A549 (cell line): ENCODE measurements at regions not wholly inside any gene's neighbourhood (a gene's known extent, or its start where the extent isn't known, plus 50 kb on each side); places are given as distances from the start of the nearest gene placed in this dataset.

Source experiments
- ATAC-seq, 2 experiments: fragments of 200-7000 bp in 1 of 2; fragments of >200 bp in 1 of 2; cut with Nextera tagmentation in 1 of 2; cut with Tn5 transposase in 1 of 2; 3 replicates each; pipeline versions ENCODE4 v1.8.0 to v1.9.1; 2018 to 2020; ENCODE audit warnings: mild to moderate bottlenecking in 1 of 2, moderate library complexity in 1 of 2
- CTCF ChIA-PET: fragments of 300-600 bp; sonication (Branson Sonifier 250); formaldehyde crosslinking; extraction: SDS; loops from one replicate; lab custom pipeline; 2021; ENCODE audit warnings: antibody characterized with exemption, inconsistent platforms; lab: Yijun Ruan, JAX
- POLR2A ChIA-PET: fragments of 350-600 bp; formaldehyde crosslinking; extraction: SDS; loops from one replicate; lab custom pipeline; 2021; ENCODE audit warnings: antibody characterized with exemption, inconsistent platforms; lab: Yijun Ruan, JAX
- DNase-seq, 2 experiments: peaks; one replicate each; pipeline versions ENCODE4 v3.0.0 to v3.0.0-alpha.2; 2011 to 2016; ENCODE audit warnings: low read depth in 1 of 2, low spot score in 1 of 2
- FAIRE-seq: peaks from 2 replicates; lab custom pipeline; 2011; peaks lifted over from hg19 to GRCh38; lab: Jason Lieb, UNC
- H3K27ac ChIP-seq, 2 experiments: fragments of >200 bp; sonication (Bioruptor Twin); formaldehyde crosslinking; 3 replicates each; pipeline ENCODE4 v1.5.1; 2016 to 2017
- H3K4me1 ChIP-seq: fragments of >200 bp; sonication (Bioruptor Twin); formaldehyde crosslinking; 3 replicates; pipeline ENCODE4 v1.6.1; 2016
- H3K4me2 ChIP-seq: fragments of >200 bp; sonication (Bioruptor Twin); formaldehyde crosslinking; 3 replicates; pipeline ENCODE4 v1.6.1; 2016
- H3K4me3 ChIP-seq: fragments of >200 bp; sonication (Bioruptor Twin); formaldehyde crosslinking; 3 replicates; pipeline ENCODE4 v1.5.1; 2016
- H3K9me3 ChIP-seq: fragments of >200 bp; sonication (Bioruptor Twin); formaldehyde crosslinking; 3 replicates; pipeline ENCODE4 v1.6.1; 2016
- CBX8 ChIP-seq: fragments of 200-600 bp; sonication (generic); IDR thresholded peaks from 2 replicates; pipeline ENCODE4 v1.6.1; 2016
- EHMT2 ChIP-seq: fragments of 200-600 bp; sonication (generic); IDR thresholded peaks from 2 replicates; pipeline ENCODE4 v1.6.1; 2016; ENCODE audit warnings: antibody characterized with exemption, low read depth, mild to moderate bottlenecking, moderate library complexity
- GATA3 ChIP-seq: IDR thresholded peaks from 2 replicates; pipeline ENCODE4 v1.6.1; 2012; ENCODE audit warnings: borderline replicate concordance
- KDM1A ChIP-seq: fragments of 200-600 bp; sonication (generic); IDR thresholded peaks from 2 replicates; pipeline ENCODE4 v1.6.1; 2016; ENCODE audit warnings: low read depth, mild to moderate bottlenecking
- MAFK ChIP-seq: fragments of 450-650 bp; IDR thresholded peaks from 2 replicates; pipeline ENCODE4 v1.6.1; 2014; ENCODE audit not compliant: partially characterized antibody
- POLR2AphosphoS2 ChIP-seq: conservative IDR thresholded peaks from 2 replicates; pipeline ENCODE4 v1.6.1; 2012; ENCODE audit warnings: low read length, improper control_type of control experiment, inconsistent platforms
- RAD21 ChIP-seq, 2 experiments: fragments of >200 bp in 1 of 2; sonication (Bioruptor Twin) in 1 of 2; formaldehyde crosslinking in 1 of 2; IDR thresholded peaks in 1 of 2; conservative IDR thresholded peaks in 1 of 2; 2 replicates in 1 of 2; 3 replicates in 1 of 2; pipeline ENCODE4 v1.6.1; 2012 to 2018; ENCODE audit warnings: inconsistent platforms in 1 of 2
- RARB ChIP-seq: fragments of 250-450 bp; sonication (Bioruptor Pico); IDR thresholded peaks from 2 replicates; pipeline ENCODE4 v1.8.0; 2021; ENCODE audit warnings: mild to moderate bottlenecking, moderate library complexity
- SREBF2 ChIP-seq: fragments of 450-650 bp; IDR thresholded peaks from 2 replicates; pipeline ENCODE4 v1.6.1; 2014; ENCODE audit warnings: mild to moderate bottlenecking, moderate library complexity
- TP53 ChIP-seq: fragments of 250-450 bp; sonication (Bioruptor Pico); IDR thresholded peaks from 2 replicates; pipeline ENCODE4 v1.5.0; 2021; ENCODE audit warnings: mild to moderate bottlenecking, moderate library complexity
- WGBS: methylation state at CpG from one replicate; pipeline ENCODE4 v1.1.6; 2017; ENCODE audit errors: missing lambda C conversion rate; 5-methylcytosine and 5-hydroxymethylcytosine counted together
- TF ChIP-seq, protein P1 (sequence below): fragments of >200 bp; sonication (Bioruptor Twin); formaldehyde crosslinking; IDR thresholded peaks from 3 replicates; pipeline ENCODE4 v1.5.1; 2016
- TF ChIP-seq, protein P2 (sequence below): fragments of 150-350 bp; IDR thresholded peaks from 2 replicates; pipeline ENCODE4 v1.6.1; 2014; ENCODE audit warnings: low read depth, mild to moderate bottlenecking, low read length
- TF ChIP-seq, protein P3 (sequence below): fragments of 450-650 bp; IDR thresholded peaks from 2 replicates; pipeline ENCODE4 v1.6.1; 2014; ENCODE audit warnings: antibody characterized with exemption
- TF ChIP-seq, protein P4 (sequence below): fragments of 250-450 bp; sonication (Bioruptor Pico); IDR thresholded peaks from 2 replicates; pipeline ENCODE4 v1.5.0; 2020; ENCODE audit warnings: low read depth, mild to moderate bottlenecking, moderate library complexity

DNA sequence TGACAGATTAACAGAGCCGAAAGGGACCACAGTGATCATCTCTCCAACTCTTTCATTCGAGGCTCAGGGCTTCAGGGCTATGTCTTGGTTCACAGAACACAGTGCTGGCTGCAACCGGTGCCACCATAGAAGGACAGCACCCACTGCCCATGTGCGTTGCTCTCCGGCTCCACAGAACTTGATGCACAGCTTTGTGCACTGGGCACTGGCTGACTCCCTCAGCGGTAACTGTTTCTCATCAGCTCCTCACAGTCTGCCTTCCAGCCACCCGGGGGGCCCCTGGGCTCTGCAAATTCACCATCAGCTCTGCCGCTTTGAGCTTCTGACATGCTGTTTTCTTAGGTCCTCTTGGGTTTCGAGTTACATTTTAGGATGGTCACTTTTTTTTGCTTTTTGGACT lies 124.3 kb upstream of the RAB12 start (continued):
- TF ChIP-seq, protein P1, sequence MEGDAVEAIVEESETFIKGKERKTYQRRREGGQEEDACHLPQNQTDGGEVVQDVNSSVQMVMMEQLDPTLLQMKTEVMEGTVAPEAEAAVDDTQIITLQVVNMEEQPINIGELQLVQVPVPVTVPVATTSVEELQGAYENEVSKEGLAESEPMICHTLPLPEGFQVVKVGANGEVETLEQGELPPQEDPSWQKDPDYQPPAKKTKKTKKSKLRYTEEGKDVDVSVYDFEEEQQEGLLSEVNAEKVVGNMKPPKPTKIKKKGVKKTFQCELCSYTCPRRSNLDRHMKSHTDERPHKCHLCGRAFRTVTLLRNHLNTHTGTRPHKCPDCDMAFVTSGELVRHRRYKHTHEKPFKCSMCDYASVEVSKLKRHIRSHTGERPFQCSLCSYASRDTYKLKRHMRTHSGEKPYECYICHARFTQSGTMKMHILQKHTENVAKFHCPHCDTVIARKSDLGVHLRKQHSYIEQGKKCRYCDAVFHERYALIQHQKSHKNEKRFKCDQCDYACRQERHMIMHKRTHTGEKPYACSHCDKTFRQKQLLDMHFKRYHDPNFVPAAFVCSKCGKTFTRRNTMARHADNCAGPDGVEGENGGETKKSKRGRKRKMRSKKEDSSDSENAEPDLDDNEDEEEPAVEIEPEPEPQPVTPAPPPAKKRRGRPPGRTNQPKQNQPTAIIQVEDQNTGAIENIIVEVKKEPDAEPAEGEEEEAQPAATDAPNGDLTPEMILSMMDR, result no peak
- TF ChIP-seq, all 56 proteins: peak for 0

DNA sequence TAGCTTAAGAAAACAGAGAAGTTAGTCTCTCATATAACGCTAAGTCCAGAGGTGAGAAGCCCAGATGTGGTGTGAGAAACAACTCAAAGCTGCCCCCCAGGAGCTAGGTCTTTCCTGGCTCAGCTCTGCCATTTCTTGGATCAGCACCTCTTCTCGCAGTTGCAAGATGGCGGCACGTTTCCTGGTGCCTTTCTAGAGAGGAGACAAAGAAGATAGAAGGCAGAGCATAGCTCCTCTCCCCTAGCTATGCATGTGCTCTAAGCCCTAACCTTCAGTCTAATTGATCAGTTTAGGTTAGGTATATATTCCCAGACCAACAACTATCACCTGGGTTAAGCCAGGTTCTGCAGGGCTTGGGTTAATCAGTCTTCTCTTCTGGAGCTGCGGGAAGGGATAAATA lies 119.5 kb upstream of the RAB12 start:
- no peak overlapping the region for H3K4me3 ChIP-seq
- no peak for ATAC-seq
- no peak overlapping the region for H3K27ac ChIP-seq
- WGBS, result 56% methylated on average over 5 of the region's 5 CpGs
- H3K9me3 ChIP-seq, result peaks cover 4% of the 10 kb centered on the region; the same call in 1 of the 3 replicates
- POLR2A ChIA-PET, result no interaction called here
- no peak for DNase-seq
- H3K4me1 ChIP-seq, result no peaks in the 10 kb centered on the region
- no peak for FAIRE-seq
- TF ChIP-seq GATA3 (no peak), CBX8 (no peak)
- no peak overlapping the region for H3K4me2 ChIP-seq
- CTCF ChIA-PET, result interaction anchor here (1.1 to 1.7 kb wide), 2 partner anchors 10 to 11 kb away, joined by 3 to 13 read pairs; no protein-coding TSS in a partner anchor

DNA sequence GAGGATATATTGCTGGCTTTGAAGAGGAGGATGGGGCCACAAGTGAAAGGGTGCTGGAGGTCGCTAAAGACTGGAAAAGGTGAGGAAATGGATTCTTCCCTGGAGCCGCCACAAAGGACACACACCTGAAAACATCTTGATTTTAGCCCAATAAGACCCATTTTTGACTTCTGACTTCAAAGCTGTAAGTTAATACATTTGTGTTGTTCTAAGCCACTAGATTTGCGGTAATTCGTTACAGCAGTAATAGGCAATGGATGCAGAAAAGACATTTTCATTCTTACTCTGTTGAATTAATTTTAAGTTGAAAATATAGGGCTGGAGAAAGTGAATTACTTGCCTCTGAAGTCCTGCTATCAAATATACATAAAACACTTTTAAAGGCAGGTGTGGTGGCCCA lies 117.7 kb upstream of the RAB12 start:
- Histone ChIP-seq H3K4me3 (no peak overlapping the region), H3K9me3 (peaks cover 4% of the 10 kb centered on the region; the same call in 1 of the 3 replicates), H3K4me1 (no peaks in the 10 kb centered on the region), H3K4me2 (no peak overlapping the region), H3K27ac (no peak overlapping the region)
- 69% methylated on average over 4 of the region's 4 CpGs for WGBS
- TF ChIP-seq CBX8 (peak; percentile 83; the same call in 1 of the 2 replicates), KDM1A (no peak)
- TF ChIP-seq, protein P2, sequence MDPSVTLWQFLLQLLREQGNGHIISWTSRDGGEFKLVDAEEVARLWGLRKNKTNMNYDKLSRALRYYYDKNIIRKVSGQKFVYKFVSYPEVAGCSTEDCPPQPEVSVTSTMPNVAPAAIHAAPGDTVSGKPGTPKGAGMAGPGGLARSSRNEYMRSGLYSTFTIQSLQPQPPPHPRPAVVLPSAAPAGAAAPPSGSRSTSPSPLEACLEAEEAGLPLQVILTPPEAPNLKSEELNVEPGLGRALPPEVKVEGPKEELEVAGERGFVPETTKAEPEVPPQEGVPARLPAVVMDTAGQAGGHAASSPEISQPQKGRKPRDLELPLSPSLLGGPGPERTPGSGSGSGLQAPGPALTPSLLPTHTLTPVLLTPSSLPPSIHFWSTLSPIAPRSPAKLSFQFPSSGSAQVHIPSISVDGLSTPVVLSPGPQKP, result no peak
- TF ChIP-seq, protein P3, sequence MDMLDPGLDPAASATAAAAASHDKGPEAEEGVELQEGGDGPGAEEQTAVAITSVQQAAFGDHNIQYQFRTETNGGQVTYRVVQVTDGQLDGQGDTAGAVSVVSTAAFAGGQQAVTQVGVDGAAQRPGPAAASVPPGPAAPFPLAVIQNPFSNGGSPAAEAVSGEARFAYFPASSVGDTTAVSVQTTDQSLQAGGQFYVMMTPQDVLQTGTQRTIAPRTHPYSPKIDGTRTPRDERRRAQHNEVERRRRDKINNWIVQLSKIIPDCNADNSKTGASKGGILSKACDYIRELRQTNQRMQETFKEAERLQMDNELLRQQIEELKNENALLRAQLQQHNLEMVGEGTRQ, result no peak
- ChIA-PET POLR2A (no interaction called here), CTCF (no interaction called here)
- ATAC-seq, result no peak
- FAIRE-seq, result no peak
- DNase-seq, result no peak

DNA sequence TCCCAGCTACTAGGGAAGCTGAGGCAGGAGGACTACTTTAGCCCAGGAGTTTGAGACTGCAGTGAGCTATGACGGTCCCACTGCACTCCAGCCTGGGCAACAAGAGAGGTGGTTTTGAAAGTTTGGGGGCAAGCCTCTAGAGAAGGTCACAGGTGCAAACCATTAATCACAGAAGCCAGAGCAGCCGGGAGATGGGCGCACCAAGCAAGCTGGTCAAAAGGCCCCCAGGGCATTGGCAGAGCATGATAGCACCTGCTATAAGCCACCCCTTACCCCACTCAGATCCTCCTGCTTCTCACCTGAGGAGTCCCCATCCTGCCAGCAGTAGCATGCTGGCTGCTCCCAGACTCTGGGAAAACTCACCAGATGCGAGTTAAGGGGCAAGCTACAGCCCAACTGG lies 116.1 kb upstream of the RAB12 start:
- FAIRE-seq, result no peak
- 10% methylated on average over 2 of the region's 4 CpGs for WGBS
- H3K4me1 ChIP-seq, result no peaks in the 10 kb centered on the region
- POLR2A ChIA-PET, result no interaction called here
- H3K4me3 ChIP-seq, result no peak overlapping the region
- no peak for ATAC-seq
- H3K27ac ChIP-seq, result no peak overlapping the region
- peaks cover 4% of the 10 kb centered on the region; the same call in 1 of the 3 replicates for H3K9me3 ChIP-seq
- CTCF ChIA-PET, result interaction anchor here (1.2 to 1.5 kb wide), 2 partner anchors 12 to 15 kb away, joined by 3 to 5 read pairs; no protein-coding TSS in a partner anchor
- DNase-seq, result no peak
- no peak for TF ChIP-seq MAFK
- TF ChIP-seq, protein P2, result no peak
- no peak for TF ChIP-seq EHMT2
- no peak for TF ChIP-seq RARB (CRISPR knock-in tag)
- TF ChIP-seq, protein P4, sequence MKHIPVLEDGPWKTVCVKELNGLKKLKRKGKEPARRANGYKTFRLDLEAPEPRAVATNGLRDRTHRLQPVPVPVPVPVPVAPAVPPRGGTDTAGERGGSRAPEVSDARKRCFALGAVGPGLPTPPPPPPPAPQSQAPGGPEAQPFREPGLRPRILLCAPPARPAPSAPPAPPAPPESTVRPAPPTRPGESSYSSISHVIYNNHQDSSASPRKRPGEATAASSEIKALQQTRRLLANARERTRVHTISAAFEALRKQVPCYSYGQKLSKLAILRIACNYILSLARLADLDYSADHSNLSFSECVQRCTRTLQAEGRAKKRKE (CRISPR knock-in tag), result no peak
- TF ChIP-seq, protein P3, result no peak
- no peak for TF ChIP-seq POLR2AphosphoS2
- no peak for TF ChIP-seq TP53 (CRISPR knock-in tag)
- no peak for TF ChIP-seq SREBF2
- no peak for TF ChIP-seq RAD21 (conservative IDR thresholded peaks at IDR 0.05 in 1 of 2, IDR thresholded peaks at IDR 0.05 in 1 of 2)
- H3K4me2 ChIP-seq, result no peak overlapping the region
